Astrocyte (in vitro differentiated cells and primary cell): ENCODE measurements at regions not wholly inside any gene's neighbourhood (a gene's known extent, or its start where the extent isn't known, plus 50 kb on each side); places are given as distances from the start of the nearest gene placed in this dataset.
A peak's percentile ranks its signal among the peaks of the same experiment; 100 is the strongest.

Source experiments
- DNase-seq: peaks from one replicate; pipeline ENCODE4 v3.0.0-alpha.2; 2010; ENCODE audit warnings: low read depth
- FAIRE-seq: peaks from 2 replicates; lab custom pipeline; 2011; peaks lifted over from hg19 to GRCh38; lab: Jason Lieb, UNC
- H2AFZ ChIP-seq: 2 replicates; pipeline ENCODE4 v1.6.0; 2012; ENCODE audit warnings: low read depth, low read length, inconsistent platforms
- H3K27ac ChIP-seq: 2 replicates; pipeline ENCODE4 v1.5.1; 2011; ENCODE audit warnings: low read depth, low read length, inconsistent platforms
- H3K27me3 ChIP-seq: 2 replicates; pipeline ENCODE4 v1.6.0; 2011; ENCODE audit warnings: low read length, inconsistent platforms; ENCODE audit not compliant: insufficient read depth
- H3K36me3 ChIP-seq: 2 replicates; pipeline ENCODE4 v1.5.1; 2011; ENCODE audit warnings: low read length, inconsistent platforms; ENCODE audit not compliant: insufficient read depth
- H3K4me1 ChIP-seq: 2 replicates; pipeline ENCODE4 v1.5.1; 2011; ENCODE audit warnings: low read length, inconsistent platforms; ENCODE audit not compliant: insufficient read depth
- H3K4me2 ChIP-seq: 2 replicates; pipeline ENCODE4 v1.6.0; 2012; ENCODE audit warnings: low read length, inconsistent platforms
- H3K4me3 ChIP-seq: 2 replicates; pipeline ENCODE4 v1.5.1; 2011; ENCODE audit warnings: low read depth, mild to moderate bottlenecking, low read length, inconsistent platforms; ENCODE audit not compliant: insufficient read depth
- H3K79me2 ChIP-seq: 2 replicates; pipeline ENCODE4 v1.6.0; 2012; ENCODE audit warnings: mild to moderate bottlenecking, low read length, inconsistent platforms; ENCODE audit not compliant: insufficient read depth
- H3K9ac ChIP-seq: 2 replicates; pipeline ENCODE4 v1.6.0; 2012; ENCODE audit warnings: mild to moderate bottlenecking, low read length, inconsistent platforms
- H3K9me3 ChIP-seq: 2 replicates; pipeline ENCODE4 v1.5.1; 2012; ENCODE audit warnings: low read depth, mild to moderate bottlenecking, low read length, inconsistent platforms; ENCODE audit not compliant: insufficient read depth
- H4K20me1 ChIP-seq: 2 replicates; pipeline ENCODE4 v1.6.0; 2012; ENCODE audit warnings: low read length, inconsistent platforms; ENCODE audit not compliant: insufficient read depth
- H3K27ac Mint-ChIP-seq: one replicate; pipeline ENCODE4 v1.8.0; 2021; ENCODE audit warnings: mild to moderate bottlenecking, mixed read lengths; ENCODE audit not compliant: unreplicated experiment
- H3K27me3 Mint-ChIP-seq: one replicate; pipeline ENCODE4 v1.8.0; 2021; ENCODE audit warnings: low read depth, mixed read lengths; ENCODE audit not compliant: unreplicated experiment
- H3K36me3 Mint-ChIP-seq: one replicate; pipeline ENCODE4 v1.8.0; 2021; ENCODE audit warnings: low read depth, mixed read lengths; ENCODE audit not compliant: unreplicated experiment
- H3K4me1 Mint-ChIP-seq: one replicate; pipeline ENCODE4 v1.8.0; 2021; ENCODE audit warnings: low read depth, mixed read lengths; ENCODE audit not compliant: unreplicated experiment
- H3K4me3 Mint-ChIP-seq: one replicate; pipeline ENCODE4 v1.8.0; 2021; ENCODE audit warnings: mild to moderate bottlenecking, moderate library complexity, mixed read lengths; ENCODE audit not compliant: unreplicated experiment
- H3K9me3 Mint-ChIP-seq: one replicate; pipeline ENCODE4 v1.8.0; 2021; ENCODE audit warnings: mild to moderate bottlenecking, mixed read lengths; ENCODE audit not compliant: unreplicated experiment
- EZH2 ChIP-seq: IDR thresholded peaks from 2 replicates; pipeline ENCODE4 v1.6.1; 2012; ENCODE audit warnings: mild to moderate bottlenecking, low read length, inconsistent platforms; ENCODE audit not compliant: insufficient read depth
- TF ChIP-seq, protein P1 (sequence below): IDR thresholded peaks from 2 replicates; pipeline ENCODE4 v1.5.1; 2011; ENCODE audit warnings: low read depth, mild to moderate bottlenecking, inconsistent platforms, low read length, moderate library complexity; ENCODE audit not compliant: insufficient read depth

- H3K4me1 ChIP-seq = no peaks in the 10 kb centered on the region
- no peak overlapping the region for H2AFZ ChIP-seq
- Mint-ChIP-seq H3K9me3 (no peaks in the 10 kb centered on the region), H3K36me3 (no peaks in the 10 kb centered on the region), H3K27ac (no peak overlapping the region), H3K4me1 (peaks cover 4% of the 10 kb centered on the region), H3K4me3 (no peak overlapping the region), H3K27me3 (no peaks in the 10 kb centered on the region)
- no peaks in the 10 kb centered on the region for H3K36me3 ChIP-seq
- no peaks in the 10 kb centered on the region for H3K27me3 ChIP-seq
- no peaks in the 10 kb centered on the region for H4K20me1 ChIP-seq
- TF ChIP-seq, protein P1, sequence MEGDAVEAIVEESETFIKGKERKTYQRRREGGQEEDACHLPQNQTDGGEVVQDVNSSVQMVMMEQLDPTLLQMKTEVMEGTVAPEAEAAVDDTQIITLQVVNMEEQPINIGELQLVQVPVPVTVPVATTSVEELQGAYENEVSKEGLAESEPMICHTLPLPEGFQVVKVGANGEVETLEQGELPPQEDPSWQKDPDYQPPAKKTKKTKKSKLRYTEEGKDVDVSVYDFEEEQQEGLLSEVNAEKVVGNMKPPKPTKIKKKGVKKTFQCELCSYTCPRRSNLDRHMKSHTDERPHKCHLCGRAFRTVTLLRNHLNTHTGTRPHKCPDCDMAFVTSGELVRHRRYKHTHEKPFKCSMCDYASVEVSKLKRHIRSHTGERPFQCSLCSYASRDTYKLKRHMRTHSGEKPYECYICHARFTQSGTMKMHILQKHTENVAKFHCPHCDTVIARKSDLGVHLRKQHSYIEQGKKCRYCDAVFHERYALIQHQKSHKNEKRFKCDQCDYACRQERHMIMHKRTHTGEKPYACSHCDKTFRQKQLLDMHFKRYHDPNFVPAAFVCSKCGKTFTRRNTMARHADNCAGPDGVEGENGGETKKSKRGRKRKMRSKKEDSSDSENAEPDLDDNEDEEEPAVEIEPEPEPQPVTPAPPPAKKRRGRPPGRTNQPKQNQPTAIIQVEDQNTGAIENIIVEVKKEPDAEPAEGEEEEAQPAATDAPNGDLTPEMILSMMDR = no peak
- no peak for TF ChIP-seq EZH2
- H3K9me3 ChIP-seq = no peaks in the 10 kb centered on the region
- no peak overlapping the region for H3K4me2 ChIP-seq
- no peak overlapping the region for H3K9ac ChIP-seq
- H3K79me2 ChIP-seq = no peaks in the 10 kb centered on the region
- peak; percentile 45 for DNase-seq
- no peak overlapping the region for H3K4me3 ChIP-seq
- FAIRE-seq = peak; percentile 82
- no peak overlapping the region for H3K27ac ChIP-seq
Measured at GRCh38 chr7:79789584-79790345, 336.3 kb upstream of the MAGI2 start.

- no peaks in the 10 kb centered on the region for H3K27me3 Mint-ChIP-seq
- H3K4me2 ChIP-seq = no peak overlapping the region
- no peak overlapping the region for H2AFZ ChIP-seq
- DNase-seq (peak; percentile 35), FAIRE-seq (peak; percentile 82)
- no peak overlapping the region for H3K4me3 Mint-ChIP-seq
- no peak for TF ChIP-seq EZH2
- TF ChIP-seq, protein P1 = no peak
- H3K36me3 ChIP-seq = no peaks in the 10 kb centered on the region
- no peaks in the 10 kb centered on the region for H3K79me2 ChIP-seq
- H3K27me3 ChIP-seq = no peaks in the 10 kb centered on the region
- H3K4me3 ChIP-seq = no peak overlapping the region
- no peaks in the 10 kb centered on the region for H4K20me1 ChIP-seq
- no peak overlapping the region for H3K9ac ChIP-seq
- H3K4me1 ChIP-seq = no peaks in the 10 kb centered on the region
- no peaks in the 10 kb centered on the region for H3K9me3 Mint-ChIP-seq
- H3K27ac Mint-ChIP-seq = no peak overlapping the region
- H3K36me3 Mint-ChIP-seq = no peaks in the 10 kb centered on the region
- H3K9me3 ChIP-seq = no peaks in the 10 kb centered on the region
- no peak overlapping the region for H3K27ac ChIP-seq
- H3K4me1 Mint-ChIP-seq = peaks cover 4% of the 10 kb centered on the region
Measured at GRCh38 chr7:79787623-79788022, 334.2 kb upstream of the MAGI2 start.

GRCh38 chr7:79787096-79787495, 333.6 kb upstream of the MAGI2 start:
- Mint-ChIP-seq H3K4me3 (no peak overlapping the region), H3K27me3 (no peaks in the 10 kb centered on the region)

More at GRCh38 chr7:79787096-79787495, 333.6 kb upstream of the MAGI2 start:
- Histone ChIP-seq H3K27me3 (no peaks in the 10 kb centered on the region), H3K79me2 (no peaks in the 10 kb centered on the region), H3K9ac (no peak overlapping the region), H3K4me2 (no peak overlapping the region), H3K4me3 (no peak overlapping the region), H4K20me1 (no peaks in the 10 kb centered on the region), H3K9me3 (no peaks in the 10 kb centered on the region), H3K4me1 (no peaks in the 10 kb centered on the region), H3K36me3 (no peaks in the 10 kb centered on the region), H3K27ac (no peak overlapping the region), H2AFZ (no peak overlapping the region)
- H3K4me1 Mint-ChIP-seq = peaks cover 4% of the 10 kb centered on the region
- H3K36me3 Mint-ChIP-seq = no peaks in the 10 kb centered on the region
- H3K9me3 Mint-ChIP-seq = no peaks in the 10 kb centered on the region
- H3K27ac Mint-ChIP-seq = no peak overlapping the region
- TF ChIP-seq, protein P1 = no peak
- no peak for TF ChIP-seq EZH2
- FAIRE-seq = peak; percentile 26
- no peak for DNase-seq
